GM12865 (cell line): ENCODE measurements at regions not wholly inside any gene's neighbourhood (a gene's known extent, or its start where the extent isn't known, plus 50 kb on each side); places are given as distances from the start of the nearest gene placed in this dataset.

Experiments used
- DNase-seq: peaks from one replicate; pipeline ENCODE4 v3.0.0; 2010; ENCODE audit warnings: low read depth
- H3K4me3 ChIP-seq: 2 replicates; pipeline ENCODE4 v1.5.1; 2011; ENCODE audit warnings: mild to moderate bottlenecking, low read depth, low read length, control low read depth
- TF ChIP-seq, protein P1 (sequence below): IDR thresholded peaks from 2 replicates; pipeline ENCODE4 v1.5.1; 2011; ENCODE audit warnings: low read length, control low read depth, low read depth, inconsistent platforms; ENCODE audit not compliant: insufficient read depth; ENCODE audit errors: missing control alignments

DNA sequence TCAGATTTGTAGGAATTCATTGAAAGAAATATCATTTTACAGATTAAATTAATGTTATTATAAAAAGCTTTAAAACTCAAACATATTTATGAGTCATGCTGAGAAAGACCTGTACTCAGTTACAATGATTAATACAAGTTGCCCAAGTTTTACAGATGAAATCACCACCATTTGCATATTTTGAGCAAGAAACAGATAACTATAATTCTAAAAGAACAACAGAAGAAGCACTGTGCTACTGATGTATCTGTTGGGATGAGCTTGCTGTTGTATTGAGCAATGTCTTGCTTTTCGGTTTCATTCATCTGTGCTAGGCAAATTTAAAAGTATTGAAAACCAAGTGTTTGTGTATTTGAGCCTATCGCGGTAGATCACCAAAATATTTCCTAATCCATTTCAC, 1589.1 kb upstream of the ZEB2 start:
- no peak for DNase-seq
- TF ChIP-seq, protein P1, sequence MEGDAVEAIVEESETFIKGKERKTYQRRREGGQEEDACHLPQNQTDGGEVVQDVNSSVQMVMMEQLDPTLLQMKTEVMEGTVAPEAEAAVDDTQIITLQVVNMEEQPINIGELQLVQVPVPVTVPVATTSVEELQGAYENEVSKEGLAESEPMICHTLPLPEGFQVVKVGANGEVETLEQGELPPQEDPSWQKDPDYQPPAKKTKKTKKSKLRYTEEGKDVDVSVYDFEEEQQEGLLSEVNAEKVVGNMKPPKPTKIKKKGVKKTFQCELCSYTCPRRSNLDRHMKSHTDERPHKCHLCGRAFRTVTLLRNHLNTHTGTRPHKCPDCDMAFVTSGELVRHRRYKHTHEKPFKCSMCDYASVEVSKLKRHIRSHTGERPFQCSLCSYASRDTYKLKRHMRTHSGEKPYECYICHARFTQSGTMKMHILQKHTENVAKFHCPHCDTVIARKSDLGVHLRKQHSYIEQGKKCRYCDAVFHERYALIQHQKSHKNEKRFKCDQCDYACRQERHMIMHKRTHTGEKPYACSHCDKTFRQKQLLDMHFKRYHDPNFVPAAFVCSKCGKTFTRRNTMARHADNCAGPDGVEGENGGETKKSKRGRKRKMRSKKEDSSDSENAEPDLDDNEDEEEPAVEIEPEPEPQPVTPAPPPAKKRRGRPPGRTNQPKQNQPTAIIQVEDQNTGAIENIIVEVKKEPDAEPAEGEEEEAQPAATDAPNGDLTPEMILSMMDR: no peak
- no peak overlapping the region for H3K4me3 ChIP-seq

DNA sequence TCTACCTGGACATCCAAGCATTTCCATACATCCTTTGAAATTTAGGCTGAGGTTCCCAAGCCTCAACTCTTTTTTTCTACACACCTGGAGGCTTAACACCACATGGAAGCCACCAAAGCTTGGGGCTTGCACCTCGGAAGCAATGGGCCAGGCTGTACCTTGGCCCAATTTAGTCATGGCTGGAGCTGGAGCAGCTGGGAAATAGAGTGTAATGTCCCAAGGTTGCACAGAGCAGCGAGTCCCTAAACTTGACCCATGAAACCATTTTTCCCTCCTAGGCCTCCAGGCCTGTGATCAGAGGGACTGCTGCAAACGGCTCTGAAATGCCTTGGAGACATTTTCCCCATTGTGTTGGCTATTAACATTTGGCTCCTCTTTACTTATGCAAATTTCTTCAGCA, 1574.3 kb upstream of the ZEB2 start:
- TF ChIP-seq, protein P1: no peak

DNA sequence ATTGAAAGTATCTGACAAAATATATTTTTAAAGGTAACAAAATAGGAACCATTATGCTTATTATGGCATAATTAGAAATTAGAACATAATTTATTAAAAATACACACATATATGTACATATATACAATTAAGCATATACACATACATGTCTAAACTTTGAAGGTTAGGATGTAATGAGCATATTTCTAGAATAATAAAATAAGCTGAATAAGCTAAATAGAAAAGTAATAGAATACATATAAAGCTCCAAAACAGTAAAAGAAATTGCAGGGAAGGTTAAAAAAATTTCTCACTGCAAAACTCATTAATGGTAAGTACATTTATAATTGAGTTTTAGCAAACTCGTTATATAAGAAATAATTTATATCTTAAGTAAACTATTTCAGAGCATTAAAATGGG, 1561.5 kb upstream of the ZEB2 start:
- TF ChIP-seq, protein P1: no peak
- DNase-seq: no peak
- no peak overlapping the region for H3K4me3 ChIP-seq

More for the DNA sequence above, 1574.3 kb upstream of the ZEB2 start:
- no peak for DNase-seq
- no peak overlapping the region for H3K4me3 ChIP-seq

DNA sequence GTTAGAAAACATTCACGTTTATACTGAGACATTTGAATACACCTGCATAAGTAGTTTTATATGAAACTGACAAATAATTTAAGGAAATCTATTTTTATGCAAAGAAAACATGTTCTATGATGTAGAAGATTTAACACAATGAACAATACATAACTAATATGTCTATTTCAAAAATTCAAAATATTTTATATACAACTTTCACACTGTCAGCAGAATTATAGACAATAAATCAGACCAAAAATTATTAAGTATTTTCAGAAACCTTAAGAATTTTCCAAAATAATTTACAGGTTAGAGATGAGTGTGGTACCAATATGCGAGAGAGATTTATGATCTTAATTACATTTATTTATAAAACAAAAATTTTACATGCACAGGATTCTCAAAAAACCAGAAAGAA, 1561.0 kb upstream of the ZEB2 start:
- TF ChIP-seq, protein P1: no peak

DNA sequence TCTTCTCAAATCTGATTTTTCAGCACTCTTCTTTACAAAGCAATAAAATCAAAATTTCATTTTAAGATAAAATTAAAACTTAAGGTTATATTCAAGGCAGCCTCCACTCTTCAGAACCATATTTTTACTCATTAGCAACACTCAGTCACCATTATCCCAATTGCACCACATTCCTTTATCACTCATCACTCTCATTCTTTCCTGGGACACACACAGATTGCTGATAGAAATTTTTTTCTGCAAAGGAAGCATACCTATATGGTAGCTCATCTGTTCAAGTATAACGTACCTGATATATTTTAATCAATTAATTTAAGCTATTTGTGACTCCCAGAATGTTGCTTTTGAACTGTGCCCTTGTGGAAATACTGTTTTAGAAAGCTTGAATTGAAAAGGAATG, 1559.3 kb upstream of the ZEB2 start:
- no peak for DNase-seq
- TF ChIP-seq, protein P1: no peak
- no peak overlapping the region for H3K4me3 ChIP-seq

More for the DNA sequence above, 1561.0 kb upstream of the ZEB2 start:
- no peak overlapping the region for H3K4me3 ChIP-seq
- DNase-seq: no peak

DNA sequence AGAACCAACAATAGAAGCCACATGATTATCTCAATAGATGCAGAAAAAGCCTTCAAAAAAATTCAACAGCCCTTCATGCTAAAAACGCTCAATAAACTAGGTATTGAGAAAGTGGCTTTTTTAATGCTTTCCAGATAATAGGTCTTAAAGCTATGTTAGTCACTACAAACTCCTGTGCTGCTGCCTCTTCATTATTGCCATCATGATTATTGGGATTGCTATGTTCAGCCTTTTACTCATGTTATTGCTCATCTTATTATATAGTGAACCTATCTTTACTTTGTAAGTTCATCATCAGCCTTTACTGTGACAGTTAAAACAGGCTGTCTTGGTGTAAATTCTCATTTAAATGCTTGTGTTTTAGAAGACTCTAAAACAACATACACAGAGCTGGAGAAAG, 1557.2 kb upstream of the ZEB2 start:
- TF ChIP-seq, protein P1: no peak
- no peak overlapping the region for H3K4me3 ChIP-seq
- DNase-seq: no peak

DNA sequence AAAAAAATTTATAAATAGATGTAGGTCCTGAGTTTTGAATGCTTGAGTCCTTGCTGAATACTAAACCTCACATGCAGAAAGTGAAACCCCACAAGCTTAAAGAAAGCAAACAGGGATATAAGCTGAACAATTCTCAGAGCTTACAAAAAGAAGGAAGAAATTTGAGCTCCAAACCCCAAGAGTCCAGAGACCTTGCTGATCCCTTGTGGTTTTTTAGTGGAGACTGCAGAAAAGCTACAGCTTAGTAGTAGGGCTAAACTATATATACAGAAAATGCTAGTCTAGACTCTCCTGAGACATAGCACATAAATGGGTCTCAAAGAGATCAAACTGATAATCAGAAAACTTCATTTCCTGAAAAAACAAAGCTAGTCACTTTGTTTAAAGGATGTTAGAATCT, 1548.1 kb upstream of the ZEB2 start:
- no peak overlapping the region for H3K4me3 ChIP-seq
- no peak for DNase-seq
- TF ChIP-seq, protein P1: no peak
